Prostate gland (tissue), 2 donors: ENCODE measurements at regions not wholly inside any gene's neighbourhood (a gene's known extent, or its start where the extent isn't known, plus 50 kb on each side); places are given as distances from the start of the nearest gene placed in this dataset.

ENCODE experiments used
- DNase-seq: peaks from one replicate; pipeline ENCODE4 v3.0.0-alpha.2; 2019; ENCODE audit warnings: low spot score
- H3K27ac ChIP-seq, 2 donors: fragments of 200-600 bp; sonication (generic); 2 replicates each; pipeline ENCODE4 v1.5.1; 2017 to 2019
- H3K27me3 ChIP-seq: fragments of 200-600 bp; sonication (generic); replicated peaks from 2 replicates; pipeline ENCODE4 v1.5.1; 2019; ENCODE audit not compliant: insufficient read depth
- H3K36me3 ChIP-seq, 2 donors: fragments of 200-600 bp; sonication (generic); 1 replicate in 1 of 2; 2 replicates in 1 of 2; pipeline versions ENCODE4 v1.5.1 to v1.8.1; 2017 to 2019
- H3K4me1 ChIP-seq: fragments of 200-600 bp; sonication (generic); replicated peaks from 2 replicates; pipeline ENCODE4 v1.5.1; 2019
- H3K4me3 ChIP-seq, 2 donors: fragments of 200-600 bp; sonication (generic); 2 replicates each; pipeline ENCODE4 v1.5.1; 2017 to 2019
- H3K9me3 ChIP-seq: fragments of 200-600 bp; sonication (generic); 2 replicates; pipeline ENCODE4 v1.5.1; 2017
- POLR2A ChIP-seq: fragments of 450-650 bp; IDR thresholded peaks from one replicate; pipeline ENCODE4 v1.6.1; 2016; ENCODE audit warnings: antibody characterized with exemption, mild to moderate bottlenecking
- POLR2AphosphoS5 ChIP-seq: sonication (generic); formaldehyde crosslinking; IDR thresholded peaks from one replicate; pipeline ENCODE4 v1.6.1; 2017; ENCODE audit warnings: antibody characterized with exemption
- WGBS: methylation state at CpG from one replicate; pipeline ENCODE4 v1.1.5; 2018; 5-methylcytosine and 5-hydroxymethylcytosine counted together
- intact Hi-C: fragments of 100-400 bp; cut with DNase I; formaldehyde crosslinking; loops from one replicate; pipeline ENCODE4 v1.14.2; 2022
- small RNA-seq, 2 donors: library from RNA; depleted of rRNA; stranded (forward); fragments of <200 nt; gene quantifications; one replicate each; pipeline ENCODE3, GENCODE V24; 2016
- TF ChIP-seq, protein P1 (sequence below), 4 experiments: fragments of 200-600 bp in 2 of 4; fragments of 450-650 bp in 2 of 4; sonication (generic) in 2 of 4; IDR thresholded peaks; 1 replicate in 3 of 4; 2 replicates in 1 of 4; pipeline ENCODE4 v1.5.1; 2016 to 2019; ENCODE audit warnings: antibody characterized with exemption in 4 of 4, mild to moderate bottlenecking in 2 of 4, moderate library complexity in 2 of 4

DNA sequence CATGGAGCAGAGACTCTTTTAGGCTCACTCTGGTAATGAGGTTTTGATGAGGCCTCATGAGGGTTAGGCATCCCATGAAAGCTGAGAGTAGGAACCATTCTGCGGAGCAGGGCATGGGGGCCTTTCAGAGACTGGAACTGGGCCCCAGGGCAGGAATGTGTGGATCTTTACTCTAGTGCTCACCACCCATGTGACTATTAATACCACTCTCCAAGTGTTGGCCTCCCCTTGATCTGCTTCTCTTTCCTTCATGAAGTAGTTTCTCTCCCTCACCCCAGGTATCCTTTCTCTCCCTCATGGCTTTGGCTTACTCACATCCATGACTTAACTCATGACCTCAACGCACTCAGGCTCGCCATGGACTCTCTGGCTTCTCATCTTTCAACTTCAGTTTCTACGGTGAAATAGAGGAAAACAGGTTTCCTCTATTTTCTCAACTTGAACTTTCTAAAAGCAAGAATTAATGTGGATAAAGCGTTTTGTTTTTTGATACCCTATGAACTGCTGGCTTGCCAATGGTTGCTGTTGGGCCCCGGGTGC lies 50.5 kb upstream of the GADD45A start:
- TF ChIP-seq POLR2A (no peak), POLR2AphosphoS5 (no peak)
- TF ChIP-seq, protein P1, sequence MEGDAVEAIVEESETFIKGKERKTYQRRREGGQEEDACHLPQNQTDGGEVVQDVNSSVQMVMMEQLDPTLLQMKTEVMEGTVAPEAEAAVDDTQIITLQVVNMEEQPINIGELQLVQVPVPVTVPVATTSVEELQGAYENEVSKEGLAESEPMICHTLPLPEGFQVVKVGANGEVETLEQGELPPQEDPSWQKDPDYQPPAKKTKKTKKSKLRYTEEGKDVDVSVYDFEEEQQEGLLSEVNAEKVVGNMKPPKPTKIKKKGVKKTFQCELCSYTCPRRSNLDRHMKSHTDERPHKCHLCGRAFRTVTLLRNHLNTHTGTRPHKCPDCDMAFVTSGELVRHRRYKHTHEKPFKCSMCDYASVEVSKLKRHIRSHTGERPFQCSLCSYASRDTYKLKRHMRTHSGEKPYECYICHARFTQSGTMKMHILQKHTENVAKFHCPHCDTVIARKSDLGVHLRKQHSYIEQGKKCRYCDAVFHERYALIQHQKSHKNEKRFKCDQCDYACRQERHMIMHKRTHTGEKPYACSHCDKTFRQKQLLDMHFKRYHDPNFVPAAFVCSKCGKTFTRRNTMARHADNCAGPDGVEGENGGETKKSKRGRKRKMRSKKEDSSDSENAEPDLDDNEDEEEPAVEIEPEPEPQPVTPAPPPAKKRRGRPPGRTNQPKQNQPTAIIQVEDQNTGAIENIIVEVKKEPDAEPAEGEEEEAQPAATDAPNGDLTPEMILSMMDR (IDR thresholded peaks at IDR 0.05): no peak
- intact Hi-C loops: no loop called here
- Histone ChIP-seq H3K4me1 (no peaks in the 10 kb centered on the region), H3K27me3 (no peaks in the 10 kb centered on the region), H3K9me3 (no peaks in the 10 kb centered on the region), H3K4me3 (no peak overlapping the region), H3K27ac (no peak overlapping the region), H3K36me3 (no peaks in the 10 kb centered on the region)
- no peak for DNase-seq
- WGBS: 97% methylated on average over 6 of the region's 6 CpGs

DNA sequence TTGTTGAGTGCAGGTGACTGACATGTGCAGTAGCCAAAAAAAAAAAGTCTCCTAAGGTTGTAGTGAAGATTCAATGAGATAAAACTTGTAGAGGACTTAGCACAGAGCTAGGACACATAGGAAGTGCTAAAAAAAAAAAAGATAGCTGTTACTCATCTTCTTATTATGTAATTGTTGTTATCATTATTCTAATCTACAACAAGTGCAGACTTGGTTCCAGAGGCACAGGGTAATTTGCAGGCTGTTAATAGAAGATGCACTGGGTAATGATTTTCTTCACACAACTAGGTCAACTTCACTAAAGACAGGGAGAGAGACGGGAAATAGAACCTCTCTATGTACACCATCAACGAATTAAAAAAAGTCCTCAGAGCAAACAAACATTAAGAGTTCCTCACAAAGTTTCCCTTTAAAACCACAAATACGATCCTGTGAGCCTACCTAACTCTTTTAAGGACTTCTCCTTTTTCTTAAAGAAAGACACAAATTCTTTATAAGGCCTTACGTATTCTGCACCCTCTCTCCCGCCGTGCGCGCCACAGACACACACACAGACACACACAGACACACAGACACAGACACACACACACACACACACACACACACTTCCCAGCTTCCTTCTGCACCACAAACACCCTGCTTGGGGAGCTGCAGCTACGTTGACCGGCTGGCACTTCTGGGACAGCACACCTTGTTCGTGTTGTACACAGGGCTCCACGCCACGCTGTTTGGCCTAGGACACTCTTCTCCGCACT lies 49.8 kb upstream of the GADD45A start:
- Histone ChIP-seq H3K27me3 (no peaks in the 10 kb centered on the region), H3K9me3 (no peaks in the 10 kb centered on the region), H3K36me3 (no peaks in the 10 kb centered on the region), H3K4me1 (no peaks in the 10 kb centered on the region), H3K27ac (no peak overlapping the region), H3K4me3 (no peak overlapping the region)
- intact Hi-C loops: no loop called here
- WGBS: 67% methylated on average over 14 of the region's 14 CpGs
- no peak for DNase-seq
- no peak for TF ChIP-seq POLR2AphosphoS5
- TF ChIP-seq, protein P1 (IDR thresholded peaks at IDR 0.05): no peak
- no peak for TF ChIP-seq POLR2A

Small RNA genes lying in the stretch of these regions (small RNA-seq; reads per million reads assigned to genes)
- 0 reads per million in 2 donors for gene RNU6-1031P
